Body of pancreas (tissue), 4 donors: ENCODE measurements at regions not wholly inside any gene's neighbourhood (a gene's known extent, or its start where the extent isn't known, plus 50 kb on each side); places are given as distances from the start of the nearest gene placed in this dataset.

Experiments
- CTCF ChIP-seq, 7 experiments: fragments of 450-650 bp in 4 of 7; fragments of 200-600 bp in 3 of 7; sonication (generic) in 3 of 7; IDR thresholded peaks; one replicate each; pipeline ENCODE4 v1.5.1; 2016 to 2019; ENCODE audit warnings: antibody characterized with exemption in 7 of 7
- POLR2A ChIP-seq, 3 donors: fragments of 450-650 bp; IDR thresholded peaks; one replicate each; pipeline ENCODE4 v1.6.1; 2016; ENCODE audit warnings: antibody characterized with exemption in 3 of 3, mild to moderate bottlenecking in 2 of 3

GRCh38 chr4:137106733-137107132 lies 425.6 kb downstream of the PCDH18 start:
- TF ChIP-seq CTCF (IDR thresholded peaks at IDR 0.05) (no peak), POLR2A (IDR thresholded peaks at IDR 0.05) (no peak)
